Renal cortex interstitium (tissue), 11 donors: ENCODE measurements at regions not wholly inside any gene's neighbourhood (a gene's known extent, or its start where the extent isn't known, plus 50 kb on each side); places are given as distances from the start of the nearest gene placed in this dataset.
"Not testable (repeated sequence)": the region's sequence is repeated elsewhere in the genome, so short reads cannot be mapped to it uniquely, and the experiment has no call there.

Source experiments
- DNase-seq, 11 donors: peaks; one replicate each; pipeline ENCODE4 v3.0.0-alpha.2; 2013; ENCODE audit warnings: low read depth in 9 of 11, low spot score in 4 of 11; ENCODE audit errors: extremely low read depth in 1 of 11

GRCh38 chr12:115898670-115899069 lies 378.8 kb downstream of the MED13L start:
- no peak for DNase-seq

DNA sequence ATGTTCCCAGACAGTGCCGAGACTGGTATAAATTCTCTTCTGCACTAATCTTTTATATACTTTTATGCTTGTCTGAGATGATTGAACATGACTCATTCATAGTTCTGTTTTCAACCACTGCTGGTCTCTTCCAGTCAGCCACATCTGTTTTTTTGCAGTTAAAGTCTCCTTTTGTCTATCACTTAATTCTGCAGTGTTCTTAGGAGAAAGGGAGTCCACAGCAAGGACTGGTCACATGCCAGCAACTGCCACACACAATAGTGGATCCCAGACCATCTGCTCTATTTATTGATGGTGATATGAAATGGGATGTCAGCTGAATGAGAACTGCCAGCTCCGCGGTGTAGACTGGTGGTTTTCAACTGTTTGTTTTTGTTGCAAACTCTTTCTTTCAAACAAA lies 379.8 kb downstream of the MED13L start:
- DNase-seq, result no peak

- no peak for DNase-seq
Measured at GRCh38 chr12:115895247-115895646, 382.2 kb downstream of the MED13L start.

GRCh38 chr12:115891556-115892164 lies 385.8 kb downstream of the MED13L start:
- DNase-seq, result no peak

GRCh38 chr12:115886666-115887065 lies 390.8 kb downstream of the MED13L start:
- DNase-seq, result no peak

- DNase-seq, result no peak
Measured at GRCh38 chr12:115885040-115885690, 392.3 kb downstream of the MED13L start.

DNA sequence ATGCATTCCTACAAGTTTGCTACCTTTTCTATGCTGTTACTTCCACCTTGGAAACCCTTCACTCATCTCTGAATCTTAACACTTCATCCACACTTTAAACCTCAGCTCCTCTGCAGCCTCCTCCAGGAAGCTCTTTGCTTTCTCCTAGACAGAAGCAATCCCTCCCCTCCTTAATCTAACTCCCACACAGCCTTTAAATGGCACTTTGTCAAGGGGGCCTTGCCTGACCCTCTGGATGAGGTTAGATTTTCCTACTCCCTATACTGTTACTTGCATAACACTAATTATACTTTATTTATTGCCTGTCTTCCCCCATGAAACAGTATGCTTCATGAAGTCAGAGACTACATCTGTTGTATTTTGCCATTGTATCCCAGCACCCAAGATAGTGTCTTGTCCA lies 394.6 kb downstream of the MED13L start:
- DNase-seq, result no peak

DNA sequence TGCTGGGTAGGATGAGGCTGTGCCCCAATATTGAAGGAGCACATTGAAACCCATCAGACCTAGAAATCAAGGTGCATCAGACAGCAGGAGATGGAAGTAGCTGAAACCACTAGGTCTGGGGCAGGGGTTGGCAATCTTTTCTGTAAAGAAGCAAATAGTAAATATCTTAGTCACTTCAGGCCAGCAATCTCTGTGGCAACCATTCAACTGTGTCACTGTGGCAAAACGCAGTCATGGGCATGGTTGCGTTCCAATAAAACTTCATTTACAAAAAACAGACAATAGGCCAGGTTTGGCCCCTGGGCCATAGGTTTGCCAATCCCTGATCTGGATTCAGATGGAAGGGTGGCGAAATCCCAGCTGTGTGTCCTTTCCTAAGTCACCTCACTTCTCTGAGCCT lies 397.3 kb downstream of the MED13L start:
- no peak for DNase-seq

GRCh38 chr12:115879354-115879753 lies 398.1 kb downstream of the MED13L start:
- no peak for DNase-seq

DNA sequence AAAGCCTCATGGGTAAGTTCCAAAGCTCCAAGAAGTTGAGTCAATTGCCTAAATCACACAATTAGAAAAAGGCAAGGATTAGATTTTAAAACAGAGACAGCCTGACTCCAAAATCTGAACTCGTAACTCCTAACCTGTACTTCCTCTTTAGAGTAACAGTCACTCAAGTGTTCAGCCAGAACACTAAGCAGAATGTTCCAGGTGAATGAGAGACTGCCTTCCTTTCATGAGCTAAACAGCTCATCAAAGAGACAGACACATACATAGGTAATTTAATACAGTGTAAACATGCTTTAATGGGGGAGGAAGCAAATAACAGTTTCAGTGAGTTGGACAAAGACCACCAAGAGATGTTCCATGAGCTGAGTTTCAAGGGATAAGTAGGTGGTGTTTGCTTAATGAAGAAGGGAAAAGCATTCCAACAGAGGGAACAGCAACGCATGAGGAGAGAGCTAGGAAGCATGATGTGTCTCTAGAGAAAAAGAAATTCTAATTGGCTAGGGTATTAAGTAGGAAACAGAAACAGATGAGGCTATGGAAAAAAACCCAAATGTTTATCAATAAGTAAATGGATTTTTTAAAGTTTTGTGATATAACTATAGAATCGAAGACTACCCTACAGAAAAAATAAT lies 403.9 kb downstream of the MED13L start:
- no peak for DNase-seq

GRCh38 chr12:115872919-115873357 lies 404.6 kb downstream of the MED13L start:
- DNase-seq, result no peak

DNA sequence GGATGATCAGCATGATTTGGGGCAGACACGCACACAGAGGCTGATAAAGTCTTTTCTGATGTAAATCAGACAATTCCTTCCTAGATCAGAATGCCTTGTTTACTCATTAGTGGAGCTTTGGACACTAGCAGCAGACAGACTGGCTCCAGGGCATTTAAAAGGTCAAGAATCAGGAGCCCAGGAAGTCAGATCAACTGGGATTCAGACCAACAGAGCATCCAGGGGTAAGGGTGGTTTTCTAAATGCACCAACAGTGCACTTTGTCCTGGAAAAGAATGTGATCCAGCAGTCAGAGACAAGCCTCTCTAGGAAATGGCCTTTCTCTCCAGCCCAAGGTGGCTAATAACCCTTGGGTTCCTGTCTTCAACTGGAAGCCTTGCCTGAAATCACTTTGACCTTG lies 405.3 kb downstream of the MED13L start:
- DNase-seq, result no peak

GRCh38 chr12:115871714-115872113 lies 405.8 kb downstream of the MED13L start:
- DNase-seq, result no peak

DNA sequence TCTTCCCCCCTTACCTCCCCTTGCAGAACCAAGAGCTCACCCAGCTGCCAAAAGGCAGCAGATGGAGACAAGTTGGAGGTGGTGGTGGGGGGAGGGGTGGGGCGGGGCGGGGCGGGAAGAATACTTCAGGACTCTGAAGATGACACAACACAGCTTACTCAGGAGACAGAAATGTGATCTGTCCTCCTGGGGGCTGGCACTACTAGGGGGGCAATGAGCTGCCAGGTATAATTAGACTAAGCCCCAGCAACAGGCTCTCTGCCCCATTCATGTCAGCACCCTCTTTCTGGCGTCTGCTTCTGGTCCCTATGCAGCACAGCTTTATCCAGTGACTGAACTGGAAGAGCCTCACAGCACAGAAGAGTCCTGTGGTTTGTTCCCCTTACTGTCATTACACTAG lies 407.0 kb downstream of the MED13L start:
- no peak for DNase-seq

DNA sequence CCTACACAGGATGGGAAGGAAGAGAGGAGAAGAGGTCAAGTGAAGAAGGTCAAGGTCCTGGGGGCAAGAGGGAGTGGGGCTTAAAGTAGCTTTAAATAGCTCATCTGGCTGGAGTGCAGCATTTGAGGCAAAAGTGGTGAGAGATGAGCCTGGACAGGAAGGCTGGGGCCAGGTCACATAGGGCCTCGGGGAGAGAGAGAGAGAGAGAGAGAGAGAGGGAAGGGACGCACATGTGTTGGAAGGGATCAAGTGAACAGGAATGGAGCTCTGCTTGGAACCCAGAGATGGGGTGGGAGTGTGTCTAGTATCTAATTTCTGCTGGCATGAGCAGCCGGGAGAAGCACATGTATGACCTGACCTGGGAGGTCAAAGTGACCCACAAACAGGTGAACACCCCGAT lies 407.5 kb downstream of the MED13L start:
- DNase-seq, result no peak

DNA sequence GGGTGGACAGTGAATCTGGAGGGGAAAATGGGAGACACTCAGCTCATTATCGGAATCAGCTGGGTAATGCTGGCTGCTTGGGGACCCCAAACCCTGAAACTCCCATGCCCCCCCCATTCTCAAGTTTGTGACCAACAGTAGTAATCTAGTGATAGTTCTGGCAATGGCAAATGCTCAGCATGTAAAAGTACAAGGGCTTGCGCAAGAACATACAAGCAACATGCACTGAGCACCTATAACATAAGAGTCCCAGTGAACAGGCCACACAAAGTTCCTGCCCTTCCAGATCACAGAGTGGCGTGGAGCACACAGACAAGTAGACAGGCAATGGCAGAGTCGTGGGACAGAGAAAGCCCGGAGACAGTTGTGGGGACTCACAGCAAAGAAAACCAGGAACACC lies 407.9 kb downstream of the MED13L start:
- no peak for DNase-seq

DNA sequence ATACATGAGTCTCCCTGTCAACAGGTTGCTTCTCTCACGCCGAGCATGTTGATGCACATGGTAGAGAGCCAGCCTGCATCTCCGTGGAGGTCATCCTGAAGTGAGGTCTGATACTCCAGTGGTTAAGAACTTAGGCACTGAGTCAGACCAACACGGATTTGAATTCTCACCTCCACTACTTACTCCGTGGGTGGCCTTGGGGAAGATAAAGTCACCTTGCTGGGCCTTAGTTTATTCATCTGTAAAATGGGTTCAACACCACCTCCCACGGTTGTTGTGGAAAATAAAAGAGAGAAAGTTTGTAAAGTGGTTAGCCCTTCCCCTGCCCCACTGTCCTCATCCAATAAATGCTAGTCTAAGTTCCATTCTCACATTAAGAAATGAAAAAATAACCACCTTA lies 408.9 kb downstream of the MED13L start:
- DNase-seq, result no peak

GRCh38 chr12:115867854-115868253 lies 409.6 kb downstream of the MED13L start:
- no peak for DNase-seq

DNA sequence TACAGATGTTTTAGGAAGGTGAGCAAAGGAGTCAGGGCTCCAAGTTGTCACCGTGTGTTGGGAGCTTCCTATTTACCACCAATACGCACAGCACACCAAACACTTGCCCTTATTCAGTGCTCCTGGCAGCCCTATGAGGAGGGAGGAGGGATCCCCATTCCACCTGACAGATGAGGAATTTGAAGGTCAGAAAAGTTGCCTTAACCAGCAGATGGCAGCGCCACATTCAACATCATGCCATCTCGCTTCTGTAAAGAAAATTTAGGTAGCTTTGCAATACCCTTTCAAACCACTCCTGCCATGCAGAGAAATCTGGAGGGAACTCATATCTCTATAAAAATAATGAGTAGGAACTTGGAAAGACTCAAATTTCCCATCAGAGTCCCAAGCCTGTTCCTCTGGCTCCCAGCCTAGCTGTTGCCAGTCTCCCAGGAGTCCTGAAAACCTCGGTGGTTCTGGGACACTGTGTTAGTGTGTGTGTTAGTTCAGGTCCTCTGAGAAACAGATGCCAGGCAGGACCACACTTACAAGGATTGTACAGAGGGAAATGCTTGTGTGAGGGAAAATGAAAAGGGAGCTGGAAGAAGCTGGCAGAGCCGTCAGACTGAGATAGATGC lies 410.5 kb downstream of the MED13L start:
- no peak for DNase-seq

DNA sequence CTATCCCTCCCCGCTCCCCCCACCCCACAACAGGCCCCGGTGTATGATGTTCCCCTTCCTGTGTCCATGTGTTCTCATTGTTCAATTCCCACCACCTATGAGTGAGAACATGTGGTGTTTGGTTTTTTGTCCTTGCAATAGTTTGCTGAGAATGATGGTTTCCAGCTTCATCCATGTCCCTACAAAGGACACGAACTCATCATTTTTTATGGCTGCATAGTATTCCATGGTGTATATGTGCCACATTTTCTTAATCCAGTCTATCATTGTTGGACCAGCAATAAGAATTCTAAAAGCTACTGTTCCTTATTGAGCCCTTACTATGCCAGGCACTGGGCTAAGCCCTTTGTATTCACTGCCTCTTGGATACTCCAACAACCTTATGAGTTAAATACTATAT lies 411.2 kb downstream of the MED13L start:
- DNase-seq, result not testable (repeated sequence)
